ENCODE measurements at regions not wholly inside any gene's neighbourhood (a gene's known extent, or its start where the extent isn't known, plus 50 kb on each side); places are given as distances from the start of the nearest gene placed in this dataset.

GRCh38 chr14:49228552-49228951 is 357.6 kb downstream of the RPS29 start:
- BruUV-seq (replicated peaks), result no TSS peak
- POLR2A ChIA-PET, result no interaction called here

More at GRCh38 chr14:49228552-49228951, 357.6 kb downstream of the RPS29 start:
- CTCF ChIA-PET, result no interaction called here
- Histone ChIP-seq H3K9me3 (ENCODE audit: control insufficient read depth in 1 of 2, insufficient read depth in 1 of 2, low read depth in 1 of 2, low read length in 2 of 2) (no peaks in the 10 kb centered on the region), H3K9me2 (ENCODE audit: insufficient read depth) (no peaks in the 10 kb centered on the region), H3K36me3 (ENCODE audit: control insufficient read depth in 1 of 2, insufficient read depth in 2 of 2, low read length in 2 of 2) (no peaks in the 10 kb centered on the region), H3K27ac (ENCODE audit: low read depth, low read length) (no peak overlapping the region), H3K9ac (ENCODE audit: low read length) (no peak overlapping the region), H3K79me2 (ENCODE audit: insufficient read depth, low read length) (no peaks in the 10 kb centered on the region), H4K20me1 (ENCODE audit: insufficient read depth) (no peaks in the 10 kb centered on the region), H3K4me2 (ENCODE audit: low read length) (no peak overlapping the region), H3K27me3 (ENCODE audit: insufficient read depth, low read length) (no peaks in the 10 kb centered on the region), H2AFZ (ENCODE audit: low read depth, low read length, poor library complexity, severe bottlenecking) (no peak overlapping the region), H3K4me1 (ENCODE audit: control insufficient read depth in 1 of 2, insufficient read depth in 2 of 2, low read length in 2 of 2) (no peaks in the 10 kb centered on the region), H3K4me3 (replicated peaks in 1 of 2; ENCODE audit: low read depth in 1 of 2, low read length in 2 of 2) (no peak overlapping the region)
- intact Hi-C loops (cut with micrococcal nuclease), result no loop called here
- DNase-seq (ENCODE audit: low read depth, low spot score) (no peak), ATAC-seq (no peak)
- TF ChIP-seq TCF7L2 (IDR thresholded peaks at IDR 0.05; ENCODE audit: borderline replicate concordance, extremely low read depth, insufficient read depth, insufficient read length), result no peak
- TF ChIP-seq ELF1 (IDR thresholded peaks at IDR 0.05; ENCODE audit: borderline replicate concordance, low read depth), result no peak
- no peak for TF ChIP-seq MAX (IDR thresholded peaks at IDR 0.05)
- no peak for TF ChIP-seq EZH2phosphoT487 (IDR thresholded peaks at IDR 0.05; ENCODE audit: borderline replicate concordance)
- TF ChIP-seq ZNF274 (IDR thresholded peaks at IDR 0.05; ENCODE audit: low read depth, low read length), result no peak
- TF ChIP-seq SRF (IDR thresholded peaks at IDR 0.05; ENCODE audit: low read depth), result no peak
- TF ChIP-seq JUND (IDR thresholded peaks at IDR 0.05), result no peak
- TF ChIP-seq CEBPB (IDR thresholded peaks at IDR 0.05; ENCODE audit: low read depth), result no peak
- no peak for TF ChIP-seq ZBTB33 (IDR thresholded peaks at IDR 0.05; ENCODE audit: extremely low read depth, insufficient replicate concordance, low read length)
- no peak for TF ChIP-seq POLR2A (IDR thresholded peaks at IDR 0.05; ENCODE audit: borderline replicate concordance, extremely low read depth, insufficient read depth, insufficient read length)
- no peak for TF ChIP-seq SIN3A (IDR thresholded peaks at IDR 0.05; ENCODE audit: low read depth)
- TF ChIP-seq ZFX (IDR thresholded peaks at IDR 0.05), result no peak
- no peak for TF ChIP-seq CTCF (IDR thresholded peaks at IDR 0.05 in 2 of 3, conservative IDR thresholded peaks at IDR 0.05 in 1 of 3; ENCODE audit: borderline replicate concordance in 1 of 3, insufficient read depth in 1 of 3, low read depth in 2 of 3, low read length in 2 of 3)
- TF ChIP-seq EZH2 (IDR thresholded peaks at IDR 0.05), result no peak
- no peak for TF ChIP-seq SP1 (IDR thresholded peaks at IDR 0.05; ENCODE audit: low read depth)
- TF ChIP-seq REST (IDR thresholded peaks at IDR 0.05; ENCODE audit: low read depth), result no peak
- TF ChIP-seq CBX3 (IDR thresholded peaks at IDR 0.05; ENCODE audit: low read depth), result no peak
- TF ChIP-seq EGR1 (IDR thresholded peaks at IDR 0.05; ENCODE audit: low read depth), result no peak
- RAD21 ChIA-PET (ENCODE audit: low non-redundant PET in 1 of 2, low total read pairs in 2 of 2, uncharacterized antibody in 2 of 2, unreplicated experiment in 2 of 2), result no interaction called here
